Esophagus muscularis mucosa (tissue), 4 donors: ENCODE measurements at regions not wholly inside any gene's neighbourhood (a gene's known extent, or its start where the extent isn't known, plus 50 kb on each side); places are given as distances from the start of the nearest gene placed in this dataset.

Source experiments
- DNase-seq: peaks from one replicate; pipeline ENCODE4 v3.0.0-alpha.2; 2017; ENCODE audit errors: extremely low spot score
- H3K27ac ChIP-seq, 4 donors: fragments of 200-600 bp; sonication (generic); replicated peaks in 1 of 4; 1 replicate in 3 of 4; 2 replicates in 1 of 4; pipeline ENCODE4 v1.5.1; 2016 to 2019; ENCODE audit warnings: mild to moderate bottlenecking in 1 of 4
- H3K27me3 ChIP-seq, 4 donors: fragments of 200-600 bp; sonication (generic); one replicate each; pipeline versions ENCODE4 v1.5.1 to v1.6.0; 2016 to 2019
- H3K36me3 ChIP-seq, 4 donors: fragments of 200-600 bp; sonication (generic); one replicate each; pipeline ENCODE4 v1.5.1; 2016 to 2019
- H3K4me1 ChIP-seq, 4 donors: fragments of 200-600 bp; sonication (generic); one replicate each; pipeline ENCODE4 v1.5.1; 2016 to 2019
- H3K4me3 ChIP-seq, 4 donors: fragments of 200-600 bp; sonication (generic); 1 replicate in 2 of 4; 2 replicates in 2 of 4; pipeline ENCODE4 v1.5.1; 2016 to 2019; ENCODE audit warnings: mild to moderate bottlenecking in 4 of 4, moderate library complexity in 1 of 4
- H3K9me3 ChIP-seq, 4 donors: fragments of 200-600 bp; sonication (generic); 1 replicate in 3 of 4; 2 replicates in 1 of 4; pipeline ENCODE4 v1.5.1; 2016 to 2019
- CTCF ChIP-seq, 3 experiments: fragments of 200-600 bp in 2 of 3; fragments of 450-650 bp in 1 of 3; sonication (generic) in 2 of 3; IDR thresholded peaks; one replicate each; pipeline ENCODE4 v1.5.1; 2017 to 2019; ENCODE audit warnings: antibody characterized with exemption in 3 of 3, mild to moderate bottlenecking in 2 of 3, moderate library complexity in 1 of 3
- EP300 ChIP-seq: sonication (generic); formaldehyde crosslinking; IDR thresholded peaks from one replicate; pipeline ENCODE4 v1.6.1; 2017; ENCODE audit warnings: antibody characterized with exemption
- POLR2A ChIP-seq: fragments of 450-650 bp; IDR thresholded peaks from one replicate; pipeline ENCODE4 v1.6.1; 2017; ENCODE audit warnings: antibody characterized with exemption, moderate library complexity, mild to moderate bottlenecking, low read depth
- POLR2AphosphoS5 ChIP-seq, 2 donors: sonication (generic); formaldehyde crosslinking; IDR thresholded peaks; one replicate each; pipeline ENCODE4 v1.6.1; 2017; ENCODE audit warnings: antibody characterized with exemption in 2 of 2
- WGBS: methylation state at CpG from one replicate; pipeline ENCODE4 v1.1.5; 2018; 5-methylcytosine and 5-hydroxymethylcytosine counted together
- intact Hi-C: fragments of 100-400 bp; cut with DNase I; formaldehyde crosslinking; loops from one replicate; pipeline ENCODE4 v1.15.1; 2023

- H3K27me3 ChIP-seq = no peaks in the 10 kb centered on the region
- no peak for DNase-seq
- no peaks in the 10 kb centered on the region for H3K4me1 ChIP-seq
- intact Hi-C loops = no loop called here
- no peaks in the 10 kb centered on the region for H3K9me3 ChIP-seq
- no peak overlapping the region for H3K4me3 ChIP-seq
- H3K27ac ChIP-seq = no peak overlapping the region
- no peaks in the 10 kb centered on the region for H3K36me3 ChIP-seq
- TF ChIP-seq EP300 (no peak), POLR2A (no peak), POLR2AphosphoS5 (IDR thresholded peaks at IDR 0.05) (no peak), CTCF (IDR thresholded peaks at IDR 0.05) (no peak)
These were observed 188.4 kb upstream of the NR4A3 start for GRCh38 chr9:99633265-99633664.

- Histone ChIP-seq H3K27ac (no peak overlapping the region), H3K9me3 (no peaks in the 10 kb centered on the region), H3K4me3 (no peak overlapping the region), H3K4me1 (no peaks in the 10 kb centered on the region), H3K27me3 (no peaks in the 10 kb centered on the region), H3K36me3 (no peaks in the 10 kb centered on the region)
- no peak for TF ChIP-seq POLR2A
- TF ChIP-seq EP300 = no peak
- TF ChIP-seq POLR2AphosphoS5 (IDR thresholded peaks at IDR 0.05) = no peak
- no peak for TF ChIP-seq CTCF (IDR thresholded peaks at IDR 0.05)
- intact Hi-C loops = no loop called here
- WGBS = 80% methylated on average over 3 of the region's 3 CpGs
- no peak for DNase-seq
These were observed 187.5 kb upstream of the NR4A3 start for GRCh38 chr9:99634186-99634585.

GRCh38 chr9:99635032-99635431, 186.7 kb upstream of the NR4A3 start:
- Histone ChIP-seq H3K4me3 (no peak overlapping the region), H3K4me1 (no peaks in the 10 kb centered on the region), H3K36me3 (no peaks in the 10 kb centered on the region), H3K27me3 (no peaks in the 10 kb centered on the region), H3K9me3 (no peaks in the 10 kb centered on the region), H3K27ac (no peak overlapping the region)
- TF ChIP-seq CTCF (IDR thresholded peaks at IDR 0.05) = no peak
- TF ChIP-seq POLR2A = no peak
- TF ChIP-seq POLR2AphosphoS5 (IDR thresholded peaks at IDR 0.05) = no peak
- no peak for TF ChIP-seq EP300
- WGBS = 87% methylated on average over 3 of the region's 3 CpGs
- intact Hi-C loops = no loop called here
- DNase-seq = no peak

- Histone ChIP-seq H3K27ac (no peak overlapping the region), H3K36me3 (no peaks in the 10 kb centered on the region), H3K27me3 (no peaks in the 10 kb centered on the region), H3K9me3 (peaks cover 0 to 8% (median 3%) of the 10 kb centered on the region in 4 donors), H3K4me3 (no peak overlapping the region), H3K4me1 (no peaks in the 10 kb centered on the region)
- no peak for DNase-seq
- no peak for TF ChIP-seq EP300
- intact Hi-C loops = no loop called here
- 80% methylated on average over 3 of the region's 3 CpGs for WGBS
These were observed 184.0 kb upstream of the NR4A3 start for GRCh38 chr9:99637641-99638040.

GRCh38 chr9:99638971-99639370, 182.7 kb upstream of the NR4A3 start:
- DNase-seq = no peak
- H3K27me3 ChIP-seq = no peaks in the 10 kb centered on the region
- TF ChIP-seq CTCF (IDR thresholded peaks at IDR 0.05) (no peak), POLR2A (no peak), POLR2AphosphoS5 (IDR thresholded peaks at IDR 0.05) (no peak), EP300 (no peak)
- no peak overlapping the region for H3K27ac ChIP-seq
- H3K9me3 ChIP-seq = peaks cover 0 to 8% (median 3%) of the 10 kb centered on the region in 4 donors
- no peaks in the 10 kb centered on the region for H3K4me1 ChIP-seq
- WGBS = 93% methylated on average over 4 of the region's 4 CpGs
- H3K4me3 ChIP-seq = no peak overlapping the region
- intact Hi-C loops = no loop called here
- no peaks in the 10 kb centered on the region for H3K36me3 ChIP-seq
